Upper lobe of left lung (tissue), 6 donors: ENCODE measurements at regions not wholly inside any gene's neighbourhood (a gene's known extent, or its start where the extent isn't known, plus 50 kb on each side); places are given as distances from the start of the nearest gene placed in this dataset.

Experiments
- ATAC-seq, 2 donors: fragments of 200-7000 bp; cut with Tn5 transposase; one replicate each; pipeline ENCODE4 v1.9.1; 2022; ENCODE audit warnings: mild to moderate bottlenecking in 2 of 2, moderate library complexity in 2 of 2; ENCODE audit not compliant: low FRiP score in 2 of 2
- DNase-seq, 2 donors: peaks; one replicate each; pipeline ENCODE4 v3.0.0-alpha.2; 2019 to 2020
- H3K27ac ChIP-seq, 4 donors: fragments of 200-600 bp; sonication (generic); one replicate each; pipeline ENCODE4 v1.5.1; 2016 to 2019
- H3K27me3 ChIP-seq, 4 donors: fragments of 200-600 bp; sonication (generic); one replicate each; pipeline ENCODE4 v1.5.1; 2017 to 2019
- H3K36me3 ChIP-seq, 4 donors: fragments of 200-600 bp; sonication (generic); one replicate each; pipeline ENCODE4 v1.5.1; 2016 to 2019
- H3K4me1 ChIP-seq, 4 donors: fragments of 200-600 bp; sonication (generic); one replicate each; pipeline ENCODE4 v1.5.1; 2018 to 2019
- H3K4me3 ChIP-seq, 4 donors: fragments of 200-600 bp; sonication (generic); one replicate each; pipeline ENCODE4 v1.5.1; 2017 to 2019; ENCODE audit warnings: mild to moderate bottlenecking in 2 of 4, moderate library complexity in 1 of 4
- H3K9me3 ChIP-seq, 4 donors: fragments of 200-600 bp; sonication (generic); one replicate each; pipeline ENCODE4 v1.5.1; 2018 to 2019
- EP300 ChIP-seq, 4 donors: sonication (generic); formaldehyde crosslinking; IDR thresholded peaks; one replicate each; pipeline ENCODE4 v1.5.1; 2017; ENCODE audit warnings: antibody characterized with exemption in 4 of 4, control low read depth in 2 of 4
- POLR2A ChIP-seq, 4 donors: fragments of 450-650 bp; IDR thresholded peaks; one replicate each; pipeline ENCODE4 v1.5.1; 2016 to 2017; ENCODE audit warnings: antibody characterized with exemption in 4 of 4, mild to moderate bottlenecking in 2 of 4
- POLR2AphosphoS5 ChIP-seq, 2 donors: sonication (generic); formaldehyde crosslinking; IDR thresholded peaks; one replicate each; pipeline ENCODE4 v1.5.1; 2017; ENCODE audit warnings: antibody characterized with exemption in 2 of 2
- WGBS, 2 donors: methylation state at CpG; one replicate each; pipeline ENCODE4 v1.1.5; 2017 to 2018; 5-methylcytosine and 5-hydroxymethylcytosine counted together
- TF ChIP-seq, protein P1 (sequence below), 6 experiments: fragments of 450-650 bp in 4 of 6; fragments of 200-600 bp in 2 of 6; sonication (generic) in 2 of 6; IDR thresholded peaks; one replicate each; pipeline ENCODE4 v1.5.1; 2016 to 2019; ENCODE audit warnings: antibody characterized with exemption in 6 of 6
- donor health status: DM: no; HTN: no; CAD: no; lungs with moderate emphysema.
- donor health status: DM: no; HTN: yes; CAD: no; lungs with severe emphysema.

DNA sequence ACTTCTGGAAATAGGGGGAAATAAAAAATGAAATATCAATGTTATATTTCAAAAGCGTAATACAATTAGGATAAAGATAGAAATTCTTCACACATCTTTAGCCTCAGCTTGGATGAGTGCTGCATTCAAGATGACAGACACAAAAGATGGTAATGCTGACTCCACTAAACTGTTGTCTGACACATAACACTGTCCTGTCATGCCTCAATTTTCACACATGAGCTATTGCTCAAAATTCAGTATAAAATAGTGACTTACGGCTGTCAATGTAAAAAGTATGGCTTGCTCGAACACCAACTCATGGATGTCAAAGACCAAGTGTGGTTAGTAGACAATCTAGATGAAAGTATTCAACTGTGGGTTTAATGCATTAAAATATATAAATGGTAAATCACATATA, 94.5 kb downstream of the KLF12 start:
- 90 to 96% methylated on average over 3 of the region's 3 CpGs for WGBS, 2 donors

DNA sequence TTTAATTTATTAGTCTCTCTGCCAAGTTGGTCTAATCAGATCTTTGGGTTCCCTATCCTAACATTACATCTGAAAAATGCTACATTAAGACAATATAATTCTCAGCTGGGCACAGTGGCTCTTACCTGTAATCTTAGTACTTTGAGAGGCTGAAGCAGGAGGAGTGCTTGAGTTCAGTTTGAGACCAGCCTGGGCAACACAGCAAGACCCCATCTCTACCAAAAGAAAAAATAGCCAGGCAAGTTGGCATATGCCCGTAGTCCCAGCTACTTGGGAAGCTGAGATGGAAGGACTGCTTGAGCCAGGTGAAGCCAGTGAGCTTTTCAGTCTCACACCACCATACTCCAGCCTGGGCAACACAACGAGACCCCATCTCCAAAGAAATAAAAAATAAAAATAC, 95.0 kb downstream of the KLF12 start:
- ATAC-seq: no peak
- no peaks in the 10 kb centered on the region for H3K9me3 ChIP-seq

More for the DNA sequence above, 94.5 kb downstream of the KLF12 start:
- H3K36me3 ChIP-seq: no peaks in the 10 kb centered on the region
- ATAC-seq (no peak), DNase-seq (no peak)
- no peaks in the 10 kb centered on the region for H3K9me3 ChIP-seq
- no peaks in the 10 kb centered on the region for H3K27me3 ChIP-seq
- no peak overlapping the region for H3K4me3 ChIP-seq
- H3K4me1 ChIP-seq: no peaks in the 10 kb centered on the region
- no peak overlapping the region for H3K27ac ChIP-seq
- TF ChIP-seq EP300 (IDR thresholded peaks at IDR 0.05) (no peak), POLR2A (IDR thresholded peaks at IDR 0.05) (no peak), POLR2AphosphoS5 (IDR thresholded peaks at IDR 0.05) (no peak)
- TF ChIP-seq, protein P1, sequence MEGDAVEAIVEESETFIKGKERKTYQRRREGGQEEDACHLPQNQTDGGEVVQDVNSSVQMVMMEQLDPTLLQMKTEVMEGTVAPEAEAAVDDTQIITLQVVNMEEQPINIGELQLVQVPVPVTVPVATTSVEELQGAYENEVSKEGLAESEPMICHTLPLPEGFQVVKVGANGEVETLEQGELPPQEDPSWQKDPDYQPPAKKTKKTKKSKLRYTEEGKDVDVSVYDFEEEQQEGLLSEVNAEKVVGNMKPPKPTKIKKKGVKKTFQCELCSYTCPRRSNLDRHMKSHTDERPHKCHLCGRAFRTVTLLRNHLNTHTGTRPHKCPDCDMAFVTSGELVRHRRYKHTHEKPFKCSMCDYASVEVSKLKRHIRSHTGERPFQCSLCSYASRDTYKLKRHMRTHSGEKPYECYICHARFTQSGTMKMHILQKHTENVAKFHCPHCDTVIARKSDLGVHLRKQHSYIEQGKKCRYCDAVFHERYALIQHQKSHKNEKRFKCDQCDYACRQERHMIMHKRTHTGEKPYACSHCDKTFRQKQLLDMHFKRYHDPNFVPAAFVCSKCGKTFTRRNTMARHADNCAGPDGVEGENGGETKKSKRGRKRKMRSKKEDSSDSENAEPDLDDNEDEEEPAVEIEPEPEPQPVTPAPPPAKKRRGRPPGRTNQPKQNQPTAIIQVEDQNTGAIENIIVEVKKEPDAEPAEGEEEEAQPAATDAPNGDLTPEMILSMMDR (IDR thresholded peaks at IDR 0.05): no peak

DNA sequence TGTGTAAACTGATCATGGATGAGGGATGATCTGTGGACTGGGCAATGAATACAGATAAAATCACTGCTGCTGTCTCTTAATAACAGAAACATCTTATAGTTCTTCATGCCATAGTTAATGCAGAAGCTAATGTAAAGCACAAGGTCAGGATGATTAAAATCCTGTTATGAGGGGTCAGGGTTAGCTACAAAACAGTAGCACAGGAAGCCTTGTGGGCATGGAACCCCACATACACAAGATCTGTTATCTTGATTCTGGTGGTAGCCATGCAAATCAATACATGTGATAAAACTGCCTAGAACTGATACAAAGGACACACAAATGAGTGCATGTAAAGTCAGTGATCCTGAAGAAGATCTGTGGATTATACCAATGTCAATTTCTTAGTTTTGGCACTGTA, 96.4 kb downstream of the KLF12 start:
- DNase-seq: no peak
- Histone ChIP-seq H3K4me1 (no peaks in the 10 kb centered on the region), H3K9me3 (no peaks in the 10 kb centered on the region), H3K27me3 (no peaks in the 10 kb centered on the region), H3K27ac (no peak overlapping the region), H3K36me3 (no peaks in the 10 kb centered on the region), H3K4me3 (no peak overlapping the region)
- no peak for ATAC-seq
- TF ChIP-seq POLR2AphosphoS5 (IDR thresholded peaks at IDR 0.05): no peak
- TF ChIP-seq, protein P1 (IDR thresholded peaks at IDR 0.05): no peak
- no peak for TF ChIP-seq EP300 (IDR thresholded peaks at IDR 0.05)
- no peak for TF ChIP-seq POLR2A (IDR thresholded peaks at IDR 0.05)

More for the DNA sequence above, 95.0 kb downstream of the KLF12 start:
- H3K27me3 ChIP-seq: no peaks in the 10 kb centered on the region
- H3K4me1 ChIP-seq: no peaks in the 10 kb centered on the region
- H3K36me3 ChIP-seq: no peaks in the 10 kb centered on the region
- no peak overlapping the region for H3K27ac ChIP-seq
- no peak for DNase-seq
- WGBS, 2 donors: 93 to 98% methylated on average over 2 of the region's 2 CpGs
- no peak for TF ChIP-seq EP300 (IDR thresholded peaks at IDR 0.05)
- no peak overlapping the region for H3K4me3 ChIP-seq

DNA sequence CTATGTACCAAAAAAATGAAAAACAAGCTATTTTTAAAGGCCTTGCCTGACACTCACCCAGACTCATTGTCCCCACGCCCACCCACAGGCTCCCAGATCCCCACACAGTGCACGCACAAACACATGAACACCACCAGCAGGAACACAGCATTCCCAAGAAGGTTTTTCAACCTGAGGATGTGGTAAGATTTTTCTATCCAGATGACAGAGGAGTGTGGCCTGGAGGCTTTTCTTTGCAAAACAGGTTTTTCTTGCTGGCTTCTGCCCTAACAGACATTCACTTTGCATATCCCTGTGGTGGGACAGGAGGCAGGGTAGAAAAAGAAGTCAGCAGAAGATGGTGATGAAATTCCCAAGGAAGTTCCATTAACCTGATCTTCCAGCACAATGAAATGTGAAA, 97.8 kb downstream of the KLF12 start:
- Histone ChIP-seq H3K27me3 (no peaks in the 10 kb centered on the region), H3K4me1 (no peaks in the 10 kb centered on the region), H3K9me3 (no peaks in the 10 kb centered on the region), H3K4me3 (no peak overlapping the region), H3K27ac (no peak overlapping the region), H3K36me3 (no peaks in the 10 kb centered on the region)
- 73 to 93% methylated on average over 2 of the region's 2 CpGs for WGBS, 2 donors
- TF ChIP-seq POLR2A (IDR thresholded peaks at IDR 0.05) (no peak), POLR2AphosphoS5 (IDR thresholded peaks at IDR 0.05) (no peak), EP300 (IDR thresholded peaks at IDR 0.05) (no peak)
- TF ChIP-seq, protein P1 (IDR thresholded peaks at IDR 0.05): no peak
- no peak for ATAC-seq
- DNase-seq: no peak

DNA sequence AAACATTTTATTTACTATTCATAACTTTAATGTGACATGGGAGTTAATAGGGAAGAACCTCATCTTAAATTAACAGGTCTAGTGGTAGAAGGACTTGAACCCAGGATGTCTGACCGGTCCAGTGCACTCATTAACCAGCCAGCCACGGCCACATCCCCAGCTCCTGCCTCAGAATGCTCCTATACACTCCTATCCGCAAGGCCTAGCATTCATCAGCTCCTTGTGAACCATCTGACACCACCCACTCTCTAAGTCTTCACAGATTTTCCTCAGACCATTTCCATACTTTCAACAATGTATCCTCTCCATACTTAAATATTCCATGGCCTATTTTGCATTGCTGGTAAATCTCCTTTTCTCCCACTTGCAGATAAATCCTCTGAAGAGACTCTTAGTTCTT, 98.3 kb downstream of the KLF12 start:
- H3K27ac ChIP-seq: no peak overlapping the region
- H3K9me3 ChIP-seq: no peaks in the 10 kb centered on the region
- no peak overlapping the region for H3K4me3 ChIP-seq
- no peaks in the 10 kb centered on the region for H3K36me3 ChIP-seq
- no peaks in the 10 kb centered on the region for H3K4me1 ChIP-seq
- no peak for TF ChIP-seq POLR2A (IDR thresholded peaks at IDR 0.05)
- TF ChIP-seq, protein P1 (IDR thresholded peaks at IDR 0.05): no peak
- no peak for TF ChIP-seq POLR2AphosphoS5 (IDR thresholded peaks at IDR 0.05)
- no peak for TF ChIP-seq EP300 (IDR thresholded peaks at IDR 0.05)
- H3K27me3 ChIP-seq: no peaks in the 10 kb centered on the region
- ATAC-seq: no peak
- 88 to 90% methylated on average over 3 of the region's 3 CpGs for WGBS, 2 donors
- DNase-seq: no peak
